Fibroblast of mammary gland (primary cell): ENCODE measurements at regions not wholly inside any gene's neighbourhood (a gene's known extent, or its start where the extent isn't known, plus 50 kb on each side); places are given as distances from the start of the nearest gene placed in this dataset.

ENCODE experiments used
- DNase-seq: peaks from one replicate; pipeline ENCODE4 v3.0.0-alpha.2; 2010; ENCODE audit warnings: low read depth
- H3K4me3 ChIP-seq: 2 replicates; pipeline ENCODE4 v1.5.1; 2011; ENCODE audit warnings: low read depth, mild to moderate bottlenecking, low read length, moderate library complexity; ENCODE audit not compliant: control insufficient read depth
- TF ChIP-seq, protein P1 (sequence below): conservative IDR thresholded peaks from 2 replicates; pipeline ENCODE4 v1.5.1; 2011; ENCODE audit warnings: low read depth, low read length, inconsistent platforms; ENCODE audit not compliant: control insufficient read depth, insufficient read depth

DNA sequence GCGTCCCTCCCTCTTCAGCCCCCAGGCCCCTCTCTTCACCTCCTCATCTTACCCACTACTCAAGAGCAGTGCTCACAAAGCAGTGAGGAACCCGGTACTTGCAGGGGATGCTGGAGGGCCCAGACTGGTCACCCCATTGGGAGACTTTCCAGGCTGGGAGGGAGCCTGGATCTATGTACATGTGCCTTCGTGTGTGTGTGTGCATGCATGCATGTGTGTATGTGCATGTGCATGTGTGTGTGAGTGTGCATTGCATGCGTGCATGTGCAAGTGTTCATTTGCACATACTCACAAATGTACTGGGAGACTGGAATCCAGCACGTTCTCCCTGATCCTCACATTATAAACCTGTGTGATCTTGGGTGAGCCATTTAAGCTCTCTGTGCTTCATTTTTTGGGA lies 696.0 kb upstream of the EEF2KMT start:
- H3K4me3 ChIP-seq, result no peak overlapping the region
- TF ChIP-seq, protein P1, sequence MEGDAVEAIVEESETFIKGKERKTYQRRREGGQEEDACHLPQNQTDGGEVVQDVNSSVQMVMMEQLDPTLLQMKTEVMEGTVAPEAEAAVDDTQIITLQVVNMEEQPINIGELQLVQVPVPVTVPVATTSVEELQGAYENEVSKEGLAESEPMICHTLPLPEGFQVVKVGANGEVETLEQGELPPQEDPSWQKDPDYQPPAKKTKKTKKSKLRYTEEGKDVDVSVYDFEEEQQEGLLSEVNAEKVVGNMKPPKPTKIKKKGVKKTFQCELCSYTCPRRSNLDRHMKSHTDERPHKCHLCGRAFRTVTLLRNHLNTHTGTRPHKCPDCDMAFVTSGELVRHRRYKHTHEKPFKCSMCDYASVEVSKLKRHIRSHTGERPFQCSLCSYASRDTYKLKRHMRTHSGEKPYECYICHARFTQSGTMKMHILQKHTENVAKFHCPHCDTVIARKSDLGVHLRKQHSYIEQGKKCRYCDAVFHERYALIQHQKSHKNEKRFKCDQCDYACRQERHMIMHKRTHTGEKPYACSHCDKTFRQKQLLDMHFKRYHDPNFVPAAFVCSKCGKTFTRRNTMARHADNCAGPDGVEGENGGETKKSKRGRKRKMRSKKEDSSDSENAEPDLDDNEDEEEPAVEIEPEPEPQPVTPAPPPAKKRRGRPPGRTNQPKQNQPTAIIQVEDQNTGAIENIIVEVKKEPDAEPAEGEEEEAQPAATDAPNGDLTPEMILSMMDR, result no peak
- DNase-seq, result no peak

- DNase-seq, result no peak
- no peak overlapping the region for H3K4me3 ChIP-seq
- TF ChIP-seq, protein P1, result no peak
These were observed 693.5 kb upstream of the EEF2KMT start for GRCh38 chr16:5791011-5791657.

GRCh38 chr16:5790512-5790911 lies 692.9 kb upstream of the EEF2KMT start:
- TF ChIP-seq, protein P1, result no peak
- no peak for DNase-seq
- no peak overlapping the region for H3K4me3 ChIP-seq

GRCh38 chr16:5789033-5789432 lies 691.4 kb upstream of the EEF2KMT start:
- TF ChIP-seq, protein P1, result no peak
- DNase-seq, result no peak

DNA sequence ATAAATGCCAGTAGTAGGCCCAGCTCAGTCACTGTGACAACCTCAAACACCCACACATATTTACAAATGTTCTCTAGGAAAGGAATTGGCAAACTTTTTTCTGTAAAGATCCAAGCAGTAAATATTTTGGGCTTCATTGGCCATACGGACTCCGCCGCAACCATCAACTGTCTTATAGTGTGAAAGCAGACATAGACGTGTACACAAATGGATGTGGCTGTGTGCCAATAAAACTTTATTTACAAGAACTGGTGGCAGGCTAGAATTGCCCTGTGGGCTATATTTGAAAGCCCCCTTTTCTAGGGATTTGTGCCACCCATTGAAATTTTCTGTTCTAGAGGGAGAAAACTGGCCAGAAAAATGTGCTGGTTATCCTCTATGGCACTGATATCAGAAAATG lies 683.8 kb upstream of the EEF2KMT start:
- no peak for DNase-seq
- TF ChIP-seq, protein P1, result no peak
- no peak overlapping the region for H3K4me3 ChIP-seq

More at GRCh38 chr16:5789033-5789432, 691.4 kb upstream of the EEF2KMT start:
- H3K4me3 ChIP-seq, result no peak overlapping the region

DNA sequence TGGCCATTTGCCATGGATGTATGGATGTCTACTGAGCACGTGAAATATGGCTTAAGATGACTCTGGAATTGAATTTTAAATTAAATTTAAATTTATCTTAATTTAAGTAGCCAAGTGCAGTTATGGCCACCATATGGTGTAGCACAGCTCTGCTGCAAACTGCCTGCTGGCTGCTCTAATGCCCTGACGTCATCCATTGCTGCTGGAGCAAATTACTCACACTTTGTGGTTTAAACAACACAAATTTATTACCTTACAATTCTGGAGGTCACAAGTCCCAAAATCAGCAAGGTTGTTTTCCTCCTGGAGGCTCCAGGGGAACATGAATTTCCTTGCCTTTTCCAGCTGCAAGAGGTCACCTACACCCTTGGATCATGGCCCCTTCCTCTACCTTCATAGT lies 679.3 kb upstream of the EEF2KMT start:
- no peak overlapping the region for H3K4me3 ChIP-seq
- DNase-seq, result no peak
- TF ChIP-seq, protein P1, result no peak

- TF ChIP-seq, protein P1, result no peak
- H3K4me3 ChIP-seq, result no peak overlapping the region
- DNase-seq, result no peak
These were observed 678.3 kb upstream of the EEF2KMT start for GRCh38 chr16:5775916-5776315.
